ENCODE measurements at regions not wholly inside any gene's neighbourhood (a gene's known extent, or its start where the extent isn't known, plus 50 kb on each side); places are given as distances from the start of the nearest gene placed in this dataset.

DNA sequence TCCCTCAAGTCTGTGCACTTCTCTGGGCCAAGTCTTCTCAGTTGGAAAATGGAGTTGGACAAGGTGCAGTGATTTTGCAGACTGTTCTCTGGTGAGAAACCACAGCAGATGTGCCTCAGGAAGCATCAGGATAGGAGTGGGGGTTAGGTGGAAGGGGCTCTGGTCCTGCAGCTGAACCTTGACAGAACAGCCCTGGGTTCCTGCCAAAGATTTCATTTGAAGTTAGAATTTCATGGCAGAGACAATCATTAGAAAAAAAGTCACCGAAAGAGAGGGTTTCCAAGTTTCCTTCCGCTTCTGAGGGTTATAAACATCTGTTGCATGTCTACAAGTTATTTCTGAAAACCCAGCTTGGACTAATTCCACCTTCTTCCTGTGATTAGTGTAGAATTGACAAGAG lies 80.4 kb upstream of the IRX3 start:
- Mint-ChIP-seq H3K4me1 (no peaks in the 10 kb centered on the region), H3K27me3 (peaks cover 58% of the 10 kb centered on the region), H3K36me3 (ENCODE audit: insufficient read depth) (no peaks in the 10 kb centered on the region), H3K9me3 (no peaks in the 10 kb centered on the region), H3K27ac (ENCODE audit: low read depth) (no peak overlapping the region), H3K4me3 (no peak overlapping the region)
- DNase-seq (ENCODE audit: low spot score in 2 of 2) (no peak), ATAC-seq (replicated peaks; ENCODE audit: extremely low read depth, poor library complexity, severe bottlenecking) (no peak)

DNA sequence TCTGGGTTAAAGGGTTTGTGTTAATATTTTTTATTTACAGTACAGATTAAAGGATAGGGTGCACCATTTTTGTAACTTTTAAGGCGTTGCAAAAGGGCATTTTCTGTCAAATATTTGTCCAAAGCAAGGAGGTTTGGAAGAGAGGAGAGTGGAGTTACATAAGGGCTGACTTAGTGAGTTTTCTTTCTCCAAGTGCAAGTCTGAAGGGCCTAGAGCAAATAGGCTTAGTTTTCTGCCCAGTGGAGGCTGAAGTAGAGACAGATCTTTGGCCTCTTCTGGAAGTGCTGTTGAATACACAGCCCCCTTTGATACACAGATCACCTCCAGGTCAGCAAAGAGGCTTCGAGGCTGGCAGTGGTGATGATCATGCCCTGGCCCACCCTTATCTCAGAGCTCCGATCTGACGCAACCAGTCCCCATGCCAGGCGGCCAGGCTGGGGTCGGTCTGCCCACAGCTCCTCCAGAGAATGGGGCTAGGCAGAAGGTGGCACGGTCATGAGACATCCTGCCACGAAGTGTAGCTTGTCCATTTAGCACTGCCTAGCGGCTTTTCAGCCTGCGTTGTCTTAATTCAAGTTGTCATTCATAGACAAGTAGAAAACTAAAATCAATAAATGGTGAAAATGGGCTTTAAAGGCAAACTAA lies 79.5 kb upstream of the IRX3 start:
- H3K27ac Mint-ChIP-seq (ENCODE audit: low read depth), result no peak overlapping the region
- ATAC-seq (replicated peaks; ENCODE audit: extremely low read depth, poor library complexity, severe bottlenecking), result no peak

DNA sequence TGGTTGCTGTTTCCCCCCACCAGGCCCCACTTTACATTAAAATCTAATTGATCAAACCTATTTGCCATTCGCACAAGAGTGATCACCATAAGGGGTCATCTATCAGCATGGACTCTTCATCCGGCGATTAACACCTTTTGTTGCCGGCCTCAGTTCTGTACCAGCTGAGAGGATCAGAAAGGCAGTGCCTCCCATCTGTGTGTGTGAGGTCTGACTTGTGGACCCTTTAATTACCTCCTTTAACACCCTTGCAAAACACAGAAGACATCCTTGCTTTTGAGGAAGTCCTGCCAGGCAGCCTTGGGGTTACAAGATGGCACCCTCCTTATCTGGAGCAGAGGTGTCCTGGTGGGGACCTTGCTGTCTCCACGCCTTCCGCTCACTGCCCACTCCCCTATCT lies 77.2 kb upstream of the IRX3 start:
- DNase-seq (ENCODE audit: low spot score in 2 of 2) (no peak), ATAC-seq (replicated peaks; ENCODE audit: extremely low read depth, poor library complexity, severe bottlenecking) (no peak)
- Mint-ChIP-seq H3K4me1 (no peaks in the 10 kb centered on the region), H3K27ac (ENCODE audit: low read depth) (no peak overlapping the region), H3K9me3 (no peaks in the 10 kb centered on the region), H3K36me3 (ENCODE audit: insufficient read depth) (no peaks in the 10 kb centered on the region), H3K27me3 (peaks cover 60% of the 10 kb centered on the region), H3K4me3 (no peak overlapping the region)

More for the DNA sequence above, 79.5 kb upstream of the IRX3 start:
- Mint-ChIP-seq H3K27me3 (peaks cover 65% of the 10 kb centered on the region), H3K4me3 (no peak overlapping the region), H3K4me1 (no peaks in the 10 kb centered on the region), H3K9me3 (no peaks in the 10 kb centered on the region), H3K36me3 (ENCODE audit: insufficient read depth) (no peaks in the 10 kb centered on the region)
- DNase-seq (ENCODE audit: low spot score in 2 of 2), result no peak

DNA sequence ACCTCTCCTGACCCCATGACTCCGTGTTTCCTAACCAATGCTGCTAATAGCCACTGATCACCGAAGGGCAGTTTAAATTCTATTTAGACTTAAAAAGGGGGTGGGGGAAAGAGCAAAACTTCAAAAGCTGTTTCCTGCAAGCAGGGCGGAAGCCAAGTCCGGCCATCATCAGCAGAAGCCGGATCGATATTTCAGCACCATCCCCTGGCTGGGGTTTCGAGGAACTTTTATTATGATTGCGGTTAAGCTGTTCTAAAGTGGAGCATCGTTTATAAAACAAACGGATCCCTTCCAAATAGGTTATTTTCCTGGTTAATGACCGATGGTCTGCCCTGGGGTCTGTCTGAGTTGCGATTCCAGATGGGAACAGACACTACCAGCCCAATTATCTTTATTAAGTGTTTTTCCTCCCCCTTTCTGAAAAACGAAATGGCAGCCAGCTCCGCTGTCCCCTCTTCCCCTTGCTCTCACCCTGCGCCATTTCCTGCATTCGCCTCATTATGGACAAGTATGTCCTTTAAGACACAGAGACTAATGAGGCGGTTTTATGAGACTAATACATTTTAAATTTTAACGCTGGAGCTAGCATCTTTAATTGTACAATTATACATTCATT lies 76.1 kb upstream of the IRX3 start:
- no peak for DNase-seq (ENCODE audit: low spot score in 2 of 2)
- Mint-ChIP-seq H3K27ac (ENCODE audit: low read depth) (no peak overlapping the region), H3K9me3 (no peaks in the 10 kb centered on the region), H3K4me1 (no peaks in the 10 kb centered on the region), H3K4me3 (no peak overlapping the region), H3K27me3 (peaks cover 68% of the 10 kb centered on the region), H3K36me3 (ENCODE audit: insufficient read depth) (no peaks in the 10 kb centered on the region)
- no peak for ATAC-seq (replicated peaks; ENCODE audit: extremely low read depth, poor library complexity, severe bottlenecking)

DNA sequence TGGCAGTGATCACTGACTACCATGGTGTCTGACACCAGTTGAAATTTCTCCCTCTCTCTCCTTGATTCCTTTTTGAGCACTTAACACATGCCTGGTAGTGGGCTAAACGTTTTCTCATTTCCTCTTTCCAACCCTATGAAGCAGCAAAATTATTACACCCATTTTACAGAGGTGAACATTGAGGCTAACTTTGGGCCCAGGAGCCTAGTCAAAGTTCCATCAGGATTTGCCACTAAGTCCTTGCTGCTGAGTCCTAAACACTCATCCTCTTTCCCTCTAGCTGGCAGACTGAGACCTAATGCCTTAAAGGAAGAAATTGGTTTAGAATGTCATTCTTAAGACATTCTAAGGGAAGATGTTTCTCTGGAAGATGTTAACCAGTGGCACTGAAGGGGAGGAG lies 74.7 kb upstream of the IRX3 start:
- ATAC-seq (replicated peaks; ENCODE audit: extremely low read depth, poor library complexity, severe bottlenecking) (no peak), DNase-seq (ENCODE audit: low spot score in 2 of 2) (no peak)
- Mint-ChIP-seq H3K4me1 (no peaks in the 10 kb centered on the region), H3K27me3 (peaks cover 68% of the 10 kb centered on the region), H3K9me3 (no peaks in the 10 kb centered on the region), H3K27ac (ENCODE audit: low read depth) (no peak overlapping the region), H3K36me3 (ENCODE audit: insufficient read depth) (no peaks in the 10 kb centered on the region), H3K4me3 (no peak overlapping the region)

DNA sequence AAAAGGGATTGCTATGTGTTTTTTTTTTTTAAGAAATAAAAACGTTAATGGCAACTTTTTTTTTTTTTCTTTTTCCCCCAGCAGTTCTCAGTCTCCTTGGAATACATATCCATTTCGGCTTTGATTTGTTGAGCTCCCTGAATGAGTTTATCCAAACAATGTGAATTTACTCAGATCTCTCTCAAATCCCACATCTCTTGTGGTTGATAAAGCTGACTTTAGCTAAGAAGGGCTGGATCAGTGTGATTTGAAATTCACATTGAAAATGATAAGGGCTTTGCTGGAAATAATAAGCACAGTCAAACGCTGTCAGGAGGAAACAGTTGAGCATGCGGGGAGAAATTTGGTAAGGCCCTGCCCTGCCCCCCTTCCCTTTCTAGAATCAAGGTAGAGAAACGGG lies 74.1 kb upstream of the IRX3 start:
- H3K27ac Mint-ChIP-seq (ENCODE audit: low read depth), result no peak overlapping the region
- H3K36me3 Mint-ChIP-seq (ENCODE audit: insufficient read depth), result no peaks in the 10 kb centered on the region
- no peaks in the 10 kb centered on the region for H3K4me1 Mint-ChIP-seq
- no peak overlapping the region for H3K4me3 Mint-ChIP-seq
- no peaks in the 10 kb centered on the region for H3K9me3 Mint-ChIP-seq
- H3K27me3 Mint-ChIP-seq, result peaks cover 62% of the 10 kb centered on the region
- no peak for ATAC-seq (replicated peaks; ENCODE audit: extremely low read depth, poor library complexity, severe bottlenecking)
- DNase-seq (ENCODE audit: low spot score in 2 of 2), result no peak

DNA sequence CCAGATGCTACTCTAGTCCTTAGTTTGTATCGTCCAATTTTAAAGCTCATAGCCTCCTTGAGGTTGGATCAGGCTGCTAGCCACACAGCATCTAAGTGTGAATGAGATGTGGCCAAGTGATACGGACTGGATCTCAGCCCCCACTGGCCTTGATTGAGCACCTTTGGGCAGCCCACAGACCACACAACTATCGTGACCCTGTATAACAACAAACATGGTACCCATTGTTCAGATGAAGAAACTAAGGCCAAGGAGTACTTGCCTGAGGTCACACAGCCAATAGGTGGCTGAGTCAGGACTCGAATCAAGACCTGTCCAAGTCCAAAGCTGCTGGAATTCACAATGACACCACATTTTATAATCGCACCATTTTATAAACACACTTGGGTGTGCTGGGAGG lies 73.0 kb upstream of the IRX3 start:
- Mint-ChIP-seq H3K27me3 (peaks cover 59% of the 10 kb centered on the region), H3K36me3 (ENCODE audit: insufficient read depth) (no peaks in the 10 kb centered on the region), H3K9me3 (peaks cover 3% of the 10 kb centered on the region), H3K4me3 (no peak overlapping the region), H3K27ac (ENCODE audit: low read depth) (no peak overlapping the region), H3K4me1 (no peaks in the 10 kb centered on the region)
- ATAC-seq (replicated peaks; ENCODE audit: extremely low read depth, poor library complexity, severe bottlenecking) (no peak), DNase-seq (ENCODE audit: low spot score in 2 of 2) (no peak)

DNA sequence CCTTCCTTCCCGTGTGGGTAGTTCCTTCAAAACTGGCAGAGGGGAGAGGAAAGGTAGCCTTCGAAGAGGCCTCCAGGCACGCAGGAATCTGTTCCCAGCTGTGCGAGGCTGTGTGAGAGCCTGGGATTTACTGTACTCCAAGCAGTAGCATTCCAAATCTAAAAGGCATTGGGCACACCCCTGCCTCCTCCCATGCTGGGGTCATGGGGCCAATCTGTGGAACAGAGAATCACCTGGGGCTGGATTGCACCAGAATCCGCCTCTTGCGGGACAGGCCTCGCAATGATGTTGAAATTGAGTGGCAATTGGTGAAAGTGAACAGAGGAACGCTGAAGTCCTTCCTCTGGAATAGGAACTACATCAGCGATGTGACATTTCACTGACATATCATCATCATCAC lies 72.5 kb upstream of the IRX3 start:
- no peaks in the 10 kb centered on the region for H3K36me3 Mint-ChIP-seq (ENCODE audit: insufficient read depth)
- H3K27ac Mint-ChIP-seq (ENCODE audit: low read depth), result no peak overlapping the region
- H3K4me3 Mint-ChIP-seq, result no peak overlapping the region
- peaks cover 5% of the 10 kb centered on the region for H3K9me3 Mint-ChIP-seq
- DNase-seq (ENCODE audit: low spot score in 2 of 2) (no peak), ATAC-seq (replicated peaks; ENCODE audit: extremely low read depth, poor library complexity, severe bottlenecking) (no peak)
- peaks cover 58% of the 10 kb centered on the region for H3K27me3 Mint-ChIP-seq
- H3K4me1 Mint-ChIP-seq, result no peaks in the 10 kb centered on the region

DNA sequence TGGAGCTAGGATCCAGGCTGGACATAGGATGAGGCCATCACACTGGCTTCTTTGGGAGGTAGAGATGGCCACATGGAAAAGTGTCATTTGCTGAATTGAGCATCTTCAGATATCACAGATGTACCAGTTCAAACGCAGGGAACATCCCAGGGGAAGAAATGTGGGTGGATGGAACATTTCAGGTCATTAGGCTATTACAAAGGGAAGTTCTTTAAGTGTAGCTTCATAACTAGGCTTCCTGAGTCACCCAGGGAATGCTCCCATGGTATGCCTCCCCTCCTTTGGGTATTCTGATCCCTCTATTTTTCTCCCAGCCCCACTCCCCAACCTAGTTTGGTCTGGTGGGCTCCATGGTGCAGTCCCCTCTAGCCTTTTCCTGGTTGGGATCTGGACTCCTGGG lies 69.8 kb upstream of the IRX3 start:
- Mint-ChIP-seq H3K4me1 (no peaks in the 10 kb centered on the region), H3K4me3 (no peak overlapping the region), H3K27ac (ENCODE audit: low read depth) (no peak overlapping the region), H3K27me3 (peaks cover 47% of the 10 kb centered on the region), H3K36me3 (ENCODE audit: insufficient read depth) (peaks cover 2% of the 10 kb centered on the region), H3K9me3 (peaks cover 5% of the 10 kb centered on the region)
- no peak for ATAC-seq (replicated peaks; ENCODE audit: extremely low read depth, poor library complexity, severe bottlenecking)
- DNase-seq (ENCODE audit: low spot score in 2 of 2), result no peak

DNA sequence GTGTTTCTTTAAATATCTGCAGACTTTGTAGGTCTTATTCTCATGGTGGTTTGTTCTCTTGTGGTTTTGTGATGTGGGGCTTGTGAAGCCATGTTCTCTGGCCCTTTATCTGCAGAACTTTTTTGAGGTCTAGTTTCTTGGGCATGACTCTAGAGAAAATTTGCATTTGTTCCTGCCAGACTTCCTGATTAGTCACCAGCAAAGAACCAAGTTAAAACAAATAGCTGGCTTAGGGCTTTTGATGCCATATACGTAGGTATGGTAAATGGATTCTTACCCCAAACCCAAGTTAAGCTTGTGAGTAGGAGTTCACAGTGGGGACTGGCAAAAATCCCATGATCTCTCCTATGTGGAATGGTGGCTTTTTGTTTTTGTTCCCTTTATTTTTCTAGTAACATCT lies 68.7 kb upstream of the IRX3 start:
- Mint-ChIP-seq H3K27me3 (peaks cover 48% of the 10 kb centered on the region), H3K4me3 (no peak overlapping the region), H3K36me3 (ENCODE audit: insufficient read depth) (peaks cover 2% of the 10 kb centered on the region), H3K27ac (ENCODE audit: low read depth) (no peak overlapping the region), H3K9me3 (peaks cover 5% of the 10 kb centered on the region), H3K4me1 (no peaks in the 10 kb centered on the region)
- no peak for ATAC-seq (replicated peaks; ENCODE audit: extremely low read depth, poor library complexity, severe bottlenecking)
- no peak for DNase-seq (ENCODE audit: low spot score in 2 of 2)

DNA sequence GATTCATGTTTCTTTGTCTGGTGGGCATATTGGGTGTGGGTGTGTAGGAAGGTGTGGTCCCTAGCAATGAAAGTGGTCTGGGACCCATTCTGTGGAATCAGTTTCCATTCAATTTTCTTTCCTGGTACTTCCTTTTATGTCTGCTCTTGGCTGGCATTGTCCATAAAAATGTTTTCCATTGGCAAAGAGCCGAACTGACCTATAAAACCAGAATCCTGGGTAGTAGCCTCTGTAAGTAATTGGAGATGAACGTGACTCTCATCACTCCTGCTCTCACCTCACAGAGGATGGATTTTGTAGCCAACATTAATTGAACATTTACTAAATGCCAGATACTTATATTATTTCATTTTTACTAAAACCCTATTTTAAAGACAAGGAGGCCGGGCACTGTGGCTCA lies 66.5 kb upstream of the IRX3 start:
- no peak overlapping the region for H3K4me3 Mint-ChIP-seq
- ATAC-seq (replicated peaks; ENCODE audit: extremely low read depth, poor library complexity, severe bottlenecking) (no peak), DNase-seq (ENCODE audit: low spot score in 2 of 2) (no peak)
- peaks cover 48% of the 10 kb centered on the region for H3K27me3 Mint-ChIP-seq
- H3K36me3 Mint-ChIP-seq (ENCODE audit: insufficient read depth), result peaks cover 2% of the 10 kb centered on the region
- H3K9me3 Mint-ChIP-seq, result peaks cover 5% of the 10 kb centered on the region
- no peak overlapping the region for H3K27ac Mint-ChIP-seq (ENCODE audit: low read depth)
- H3K4me1 Mint-ChIP-seq, result no peaks in the 10 kb centered on the region

DNA sequence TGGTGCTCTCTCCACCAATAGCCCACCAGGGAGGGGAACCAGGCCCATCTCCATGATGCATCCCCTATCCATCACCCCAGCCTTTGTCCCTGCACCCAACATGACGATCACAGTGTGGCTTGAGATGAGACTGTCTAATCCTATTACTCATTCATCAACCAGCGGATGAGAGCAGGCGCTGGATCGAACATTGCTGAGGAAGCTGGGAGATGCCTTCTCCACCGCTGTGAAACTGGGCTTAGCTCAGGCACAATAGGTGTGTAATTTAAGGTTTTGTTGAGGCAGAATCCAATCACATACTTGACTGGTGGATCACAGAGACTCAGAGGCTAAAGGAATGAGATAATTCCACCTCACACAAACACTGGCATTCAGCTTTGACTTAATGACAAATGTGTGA lies 64.6 kb upstream of the IRX3 start:
- H3K4me3 Mint-ChIP-seq, result no peak overlapping the region
- DNase-seq (ENCODE audit: low spot score in 2 of 2) (no peak), ATAC-seq (replicated peaks; ENCODE audit: extremely low read depth, poor library complexity, severe bottlenecking) (no peak)
- H3K36me3 Mint-ChIP-seq (ENCODE audit: insufficient read depth), result peaks cover 2% of the 10 kb centered on the region
- H3K27me3 Mint-ChIP-seq, result peaks cover 50% of the 10 kb centered on the region
- H3K4me1 Mint-ChIP-seq, result no peaks in the 10 kb centered on the region
- H3K27ac Mint-ChIP-seq (ENCODE audit: low read depth), result no peak overlapping the region
- H3K9me3 Mint-ChIP-seq, result peaks cover 5% of the 10 kb centered on the region

DNA sequence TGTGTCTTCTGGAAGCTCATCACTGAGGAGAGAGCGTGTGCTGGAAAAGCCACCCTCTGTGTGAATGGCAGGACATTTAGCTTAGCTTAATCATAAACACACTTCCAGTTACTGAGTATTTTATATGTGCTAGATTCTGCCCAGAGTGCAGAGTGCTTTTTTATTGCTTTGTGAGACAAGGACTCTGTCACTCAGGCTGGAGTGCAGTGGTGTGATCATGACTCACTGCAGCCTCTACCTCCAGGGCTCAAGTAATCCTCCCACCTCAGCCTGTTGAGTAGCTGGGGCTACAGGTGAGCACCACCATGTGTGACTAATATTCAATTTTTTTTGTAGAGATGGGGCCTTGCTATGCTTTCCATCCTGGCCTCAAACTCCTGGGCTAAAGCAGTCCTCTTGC lies 61.4 kb upstream of the IRX3 start:
- Mint-ChIP-seq H3K9me3 (no peaks in the 10 kb centered on the region), H3K36me3 (ENCODE audit: insufficient read depth) (peaks cover 2% of the 10 kb centered on the region), H3K27me3 (peaks cover 71% of the 10 kb centered on the region), H3K27ac (ENCODE audit: low read depth) (no peak overlapping the region), H3K4me1 (no peaks in the 10 kb centered on the region), H3K4me3 (no peak overlapping the region)
- DNase-seq (ENCODE audit: low spot score in 2 of 2), result no peak
- no peak for ATAC-seq (replicated peaks; ENCODE audit: extremely low read depth, poor library complexity, severe bottlenecking)
